Fibroblast of mammary gland (primary cell): ENCODE measurements at regions not wholly inside any gene's neighbourhood (a gene's known extent, or its start where the extent isn't known, plus 50 kb on each side); places are given as distances from the start of the nearest gene placed in this dataset.

Experiments used
- DNase-seq: peaks from one replicate; pipeline ENCODE4 v3.0.0-alpha.2; 2010; ENCODE audit warnings: low read depth
- H3K4me3 ChIP-seq: 2 replicates; pipeline ENCODE4 v1.5.1; 2011; ENCODE audit warnings: low read depth, mild to moderate bottlenecking, low read length, moderate library complexity; ENCODE audit not compliant: control insufficient read depth
- TF ChIP-seq, protein P1 (sequence below): conservative IDR thresholded peaks from 2 replicates; pipeline ENCODE4 v1.5.1; 2011; ENCODE audit warnings: low read depth, low read length, inconsistent platforms; ENCODE audit not compliant: control insufficient read depth, insufficient read depth

DNA sequence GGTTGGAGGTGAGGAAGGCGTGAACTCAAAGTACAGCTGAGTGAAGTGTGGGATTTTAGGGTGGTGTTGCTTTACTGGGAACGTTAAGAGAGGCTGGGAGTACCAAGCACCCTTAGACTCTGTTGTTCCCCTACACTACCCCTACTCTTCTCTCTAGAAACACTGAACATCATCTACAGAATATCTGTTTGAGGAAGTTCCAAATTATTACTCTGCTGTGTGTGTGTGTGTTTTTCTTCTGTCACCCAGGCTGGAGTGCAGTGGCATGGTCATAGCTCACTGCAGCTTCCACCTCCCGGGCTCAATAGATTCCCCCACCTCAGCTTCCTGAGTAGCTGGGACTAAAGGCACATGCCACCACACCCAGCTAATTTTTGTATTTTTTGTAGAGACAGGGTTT, 76.7 kb upstream of the AP1S2 start:
- no peak overlapping the region for H3K4me3 ChIP-seq
- no peak for DNase-seq
- TF ChIP-seq, protein P1, sequence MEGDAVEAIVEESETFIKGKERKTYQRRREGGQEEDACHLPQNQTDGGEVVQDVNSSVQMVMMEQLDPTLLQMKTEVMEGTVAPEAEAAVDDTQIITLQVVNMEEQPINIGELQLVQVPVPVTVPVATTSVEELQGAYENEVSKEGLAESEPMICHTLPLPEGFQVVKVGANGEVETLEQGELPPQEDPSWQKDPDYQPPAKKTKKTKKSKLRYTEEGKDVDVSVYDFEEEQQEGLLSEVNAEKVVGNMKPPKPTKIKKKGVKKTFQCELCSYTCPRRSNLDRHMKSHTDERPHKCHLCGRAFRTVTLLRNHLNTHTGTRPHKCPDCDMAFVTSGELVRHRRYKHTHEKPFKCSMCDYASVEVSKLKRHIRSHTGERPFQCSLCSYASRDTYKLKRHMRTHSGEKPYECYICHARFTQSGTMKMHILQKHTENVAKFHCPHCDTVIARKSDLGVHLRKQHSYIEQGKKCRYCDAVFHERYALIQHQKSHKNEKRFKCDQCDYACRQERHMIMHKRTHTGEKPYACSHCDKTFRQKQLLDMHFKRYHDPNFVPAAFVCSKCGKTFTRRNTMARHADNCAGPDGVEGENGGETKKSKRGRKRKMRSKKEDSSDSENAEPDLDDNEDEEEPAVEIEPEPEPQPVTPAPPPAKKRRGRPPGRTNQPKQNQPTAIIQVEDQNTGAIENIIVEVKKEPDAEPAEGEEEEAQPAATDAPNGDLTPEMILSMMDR, result no peak

DNA sequence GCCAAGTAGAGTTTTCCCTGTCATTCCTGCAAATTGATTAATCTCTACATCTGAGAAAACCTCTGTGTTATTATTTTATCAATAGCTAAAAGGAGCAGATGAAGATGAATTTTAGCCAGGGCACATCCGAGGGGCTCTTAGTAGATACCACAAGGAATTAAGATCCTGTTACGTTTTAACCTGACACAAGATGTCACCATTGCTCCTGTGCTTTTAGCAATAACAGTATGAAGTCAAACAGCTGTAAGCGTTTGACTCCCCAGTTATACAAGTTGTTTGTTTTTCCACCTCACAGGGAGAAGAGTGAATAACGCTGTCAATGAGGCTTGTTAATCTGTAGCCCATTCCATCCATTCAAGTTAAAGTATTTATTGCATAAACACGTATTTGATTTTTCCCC, 76.0 kb upstream of the AP1S2 start:
- H3K4me3 ChIP-seq, result no peak overlapping the region
- peak; percentile 58 for DNase-seq
- TF ChIP-seq, protein P1, result peak; percentile 36

DNA sequence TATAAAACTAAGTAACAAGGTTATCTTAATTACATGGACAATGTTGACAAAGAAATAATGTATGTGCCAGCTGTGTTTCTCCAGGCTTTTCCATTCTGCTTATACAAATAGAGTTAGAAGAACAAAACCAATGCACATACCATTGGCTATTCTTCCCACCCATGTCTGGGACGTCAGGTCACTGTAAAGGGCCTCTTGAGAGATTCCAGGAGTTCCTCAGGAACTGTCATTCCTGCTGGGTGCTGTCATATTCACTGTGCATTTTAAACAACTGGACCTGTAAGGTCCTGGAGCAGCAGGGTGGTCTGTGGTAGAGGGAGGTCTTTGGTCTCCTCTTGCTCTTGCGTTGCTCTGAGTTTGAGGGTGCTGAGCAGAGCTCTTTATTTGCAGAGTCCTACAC, 74.6 kb upstream of the AP1S2 start:
- H3K4me3 ChIP-seq, result no peak overlapping the region
- TF ChIP-seq, protein P1, result no peak
- no peak for DNase-seq

DNA sequence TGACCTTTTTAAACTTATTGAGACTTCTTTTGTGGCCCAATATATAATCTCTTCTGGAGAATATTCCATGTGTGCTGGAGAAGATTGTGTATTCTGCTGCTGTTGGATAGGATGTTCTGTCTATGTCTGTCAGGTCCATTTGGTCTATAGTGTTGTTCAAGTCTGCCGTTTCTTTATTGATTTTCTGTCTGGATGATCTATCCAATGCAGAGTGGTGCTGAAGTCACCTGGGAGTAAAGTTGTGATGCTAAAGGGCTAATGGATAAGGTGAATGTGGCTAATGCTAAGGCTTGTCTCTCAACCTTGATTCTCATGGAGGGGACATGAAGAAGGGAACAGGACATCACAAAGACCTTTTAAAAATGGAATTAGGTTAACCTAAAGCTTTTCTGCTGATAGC, 72.0 kb upstream of the AP1S2 start:
- DNase-seq, result no peak
- no peak overlapping the region for H3K4me3 ChIP-seq
- TF ChIP-seq, protein P1, result no peak

DNA sequence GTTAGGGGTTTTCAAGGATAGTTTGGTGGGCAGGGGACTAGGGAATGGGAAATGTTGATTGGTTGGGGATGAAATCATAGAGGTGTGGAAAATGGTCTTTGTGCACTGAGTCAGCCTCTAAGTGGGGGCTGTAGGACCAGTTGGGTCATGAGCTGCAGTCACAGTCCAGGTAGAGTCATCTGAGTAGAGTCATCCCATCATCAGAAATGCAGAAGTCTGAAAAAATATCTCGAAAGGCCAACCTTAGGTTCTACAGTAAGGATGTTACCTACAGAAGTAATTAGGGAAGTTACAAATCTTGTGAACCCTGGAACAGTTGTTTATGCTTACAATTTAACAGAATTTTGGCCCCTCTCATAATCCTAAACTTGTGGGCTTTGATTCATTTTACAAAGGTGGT, 63.4 kb upstream of the AP1S2 start:
- no peak for DNase-seq
- H3K4me3 ChIP-seq, result no peak overlapping the region
- TF ChIP-seq, protein P1, result no peak

DNA sequence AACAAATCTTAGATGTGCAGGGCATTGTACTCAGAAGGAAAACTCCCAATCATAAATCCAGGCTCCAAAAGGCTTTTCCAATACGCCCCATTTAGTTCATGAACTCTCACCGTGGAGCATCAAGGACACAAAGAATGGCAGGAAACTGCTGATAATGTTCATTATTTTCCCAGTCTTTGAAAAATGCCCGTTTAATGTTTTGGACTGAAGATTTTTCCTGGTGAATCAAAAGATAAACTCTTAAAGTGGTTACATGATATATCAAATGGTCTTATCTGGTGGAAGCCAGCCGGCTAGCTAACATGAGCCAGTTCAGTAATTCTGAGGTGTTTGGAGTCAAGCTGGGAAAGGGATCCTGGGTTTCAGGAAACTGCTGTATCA, 62.1 kb upstream of the AP1S2 start:
- no peak for DNase-seq
- H3K4me3 ChIP-seq, result no peak overlapping the region
- TF ChIP-seq, protein P1, result no peak
